Frontal cortex (tissue), 4 donors: ENCODE measurements at regions not wholly inside any gene's neighbourhood (a gene's known extent, or its start where the extent isn't known, plus 50 kb on each side); places are given as distances from the start of the nearest gene placed in this dataset. TPM values are rescaled to one million over a fixed set of nuclear protein-coding genes. Genes with fewer than 3 reads are reported as not detected.

Experiments used
- DNase-seq, 2 donors: peaks; one replicate each; pipeline ENCODE4 v3.0.0; 2012; ENCODE audit warnings: low spot score in 2 of 2
- FAIRE-seq: peaks from 2 replicates; lab custom pipeline; 2012; peaks lifted over from hg19 to GRCh38; lab: Jason Lieb, UNC
- small RNA-seq: library from RNA; depleted of rRNA; stranded (forward); fragments of <200 nt; gene quantifications from one replicate; pipeline ENCODE3, GENCODE V24; 2014
- donor health status: control.
- donor health status: control.
- donor health status: control.

DNA sequence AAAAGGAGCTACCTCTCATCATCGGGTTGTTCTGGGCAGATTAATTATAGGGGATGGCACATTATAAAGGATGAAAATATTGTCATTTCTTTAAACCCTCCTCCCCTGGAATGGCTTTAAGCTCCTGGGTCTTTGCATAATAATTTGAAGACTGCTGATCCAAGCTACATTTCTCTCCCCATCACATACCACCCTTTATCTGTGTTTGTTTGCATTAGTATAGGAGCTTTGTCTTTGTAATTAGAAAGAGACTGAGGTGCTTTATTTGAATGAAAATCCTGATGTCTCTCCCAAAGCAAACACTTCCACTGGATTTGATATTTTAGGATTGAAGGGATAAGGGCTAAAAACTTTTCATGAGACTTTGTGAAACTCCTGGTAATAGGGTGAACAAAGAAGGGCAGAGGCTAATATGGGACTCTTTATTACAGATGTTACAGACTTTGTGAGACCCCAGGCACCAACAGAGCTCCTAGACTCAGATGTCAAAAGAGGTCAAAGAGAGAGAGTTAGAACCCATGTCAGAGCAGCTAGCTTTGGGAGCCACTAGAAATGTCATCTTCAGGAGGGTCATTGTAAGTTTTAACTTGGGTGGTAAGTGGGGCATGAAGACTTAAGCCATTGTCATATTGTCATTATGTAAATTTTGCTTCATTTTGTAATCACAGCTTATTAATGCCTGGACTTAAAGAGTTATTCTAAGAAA lies 75.3 kb upstream of the RXFP2 start:
- DNase-seq (no peak), FAIRE-seq (no peak)

DNA sequence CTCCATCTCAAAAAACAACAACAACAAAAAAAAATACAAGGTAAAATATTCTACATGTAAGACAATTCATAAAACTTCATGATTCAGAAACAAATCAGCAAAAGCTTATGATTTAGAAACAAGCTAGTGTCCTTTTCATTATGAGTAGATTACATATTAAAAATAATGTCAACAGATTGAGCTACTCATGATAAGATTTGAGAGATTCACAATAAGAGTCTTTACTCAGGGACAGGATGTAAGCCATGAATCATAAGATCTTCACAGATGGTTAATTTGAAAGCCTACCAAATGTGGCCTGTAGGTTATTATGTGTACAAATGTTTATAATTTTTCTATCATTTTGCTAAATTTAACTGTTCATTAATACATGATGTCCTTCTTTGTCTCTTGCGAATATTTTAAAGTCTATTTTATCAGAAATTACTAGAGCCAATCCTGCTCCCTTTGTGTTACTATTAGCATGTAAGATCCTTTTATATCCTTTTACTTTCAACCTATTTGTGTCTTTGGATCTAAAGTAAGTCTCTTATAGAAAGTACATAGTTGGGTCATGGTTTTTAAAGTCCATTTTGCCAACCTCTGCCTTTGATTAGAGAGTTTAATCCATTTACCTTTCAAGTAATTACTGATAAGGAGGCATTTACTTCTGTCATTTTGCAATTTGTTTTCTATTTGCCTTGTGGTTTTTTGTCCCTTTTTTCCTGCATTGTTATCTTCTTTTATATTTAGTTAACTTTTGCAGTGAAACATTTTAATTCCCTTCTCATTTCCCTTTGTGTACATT lies 68.3 kb upstream of the RXFP2 start:
- DNase-seq = no peak
- FAIRE-seq = no peak

DNA sequence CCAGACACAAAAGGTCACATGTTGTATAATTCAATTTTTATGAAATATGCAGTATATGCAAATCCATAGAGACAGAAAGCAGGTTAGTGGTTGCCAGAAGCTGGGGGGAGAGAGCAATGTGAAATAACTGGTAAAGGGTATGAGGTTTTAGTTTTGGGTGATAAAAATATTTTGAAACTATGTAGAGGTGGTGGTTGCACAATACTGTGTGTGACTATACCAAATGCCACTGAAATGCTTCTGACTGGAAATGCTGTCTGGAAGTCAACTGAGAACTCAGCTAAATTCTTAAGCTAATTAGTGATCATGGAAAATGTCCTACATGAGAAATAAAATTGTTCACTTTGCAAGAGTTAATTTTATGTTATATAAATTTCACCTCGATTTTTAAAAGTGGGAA lies 65.3 kb upstream of the RXFP2 start:
- no peak for DNase-seq
- no peak for FAIRE-seq

DNA sequence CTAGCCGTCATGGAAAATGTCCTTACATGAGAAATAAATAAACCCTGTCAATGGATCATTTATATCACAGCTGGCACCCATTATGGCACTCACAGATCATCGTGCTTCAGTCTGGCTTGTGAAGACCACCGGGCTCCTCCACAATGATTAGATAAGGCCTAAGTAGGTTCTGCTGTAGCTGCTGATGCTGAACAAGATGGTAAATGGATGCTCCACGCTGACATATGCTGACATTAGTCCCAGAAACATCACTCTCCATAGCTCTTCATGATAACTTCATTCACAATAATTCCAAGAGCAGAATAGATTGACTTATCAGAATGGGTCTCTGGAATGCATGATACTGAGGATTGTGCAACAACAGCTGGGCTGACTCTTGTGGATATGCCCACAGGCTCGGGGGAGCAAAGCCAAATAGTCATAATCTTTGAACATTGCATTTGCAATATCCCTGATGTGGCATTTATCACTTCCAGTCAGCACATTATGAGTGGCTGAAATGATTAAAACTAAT lies 63.8 kb upstream of the RXFP2 start:
- FAIRE-seq (no peak), DNase-seq (no peak)

DNA sequence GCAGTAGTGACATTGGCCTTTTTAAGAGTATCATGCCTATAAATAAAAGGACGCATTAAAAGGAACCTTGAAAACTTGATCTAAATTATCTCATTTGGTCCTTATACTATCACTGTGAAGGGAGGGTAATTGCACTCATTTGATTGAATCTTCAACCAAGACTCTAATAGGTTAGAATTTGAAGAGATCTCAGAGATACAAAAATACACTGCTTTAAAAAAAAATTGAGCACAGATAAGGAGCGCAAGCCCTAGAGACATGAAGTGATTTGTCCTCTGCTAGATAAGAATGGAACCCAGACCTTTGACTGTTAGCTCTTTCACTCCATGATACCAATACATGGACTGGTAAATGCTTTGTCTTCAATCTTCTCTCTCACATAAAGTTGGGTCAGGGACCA lies 58.2 kb upstream of the RXFP2 start:
- FAIRE-seq = no peak

DNA sequence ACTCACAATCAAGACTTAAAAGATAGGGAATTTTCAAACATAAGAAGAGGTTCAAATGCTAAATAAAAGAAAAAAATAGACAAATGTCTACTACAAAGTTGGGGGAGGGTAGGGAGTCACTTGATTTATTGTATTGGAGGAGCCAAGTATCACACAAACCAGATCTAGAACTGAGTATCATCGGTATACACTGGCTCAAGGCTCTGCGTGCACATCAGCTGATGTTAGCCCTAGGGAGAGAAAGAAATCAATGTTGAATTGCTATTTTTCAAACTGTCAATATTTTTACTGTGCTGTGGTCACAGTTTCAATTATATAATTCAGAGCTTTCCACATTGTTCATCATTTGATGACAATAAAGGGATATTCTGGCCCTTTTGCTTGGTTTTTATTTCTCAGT lies 54.9 kb upstream of the RXFP2 start:
- FAIRE-seq (no peak), DNase-seq (no peak)

More for the DNA sequence above, 58.2 kb upstream of the RXFP2 start:
- no peak for DNase-seq

DNA sequence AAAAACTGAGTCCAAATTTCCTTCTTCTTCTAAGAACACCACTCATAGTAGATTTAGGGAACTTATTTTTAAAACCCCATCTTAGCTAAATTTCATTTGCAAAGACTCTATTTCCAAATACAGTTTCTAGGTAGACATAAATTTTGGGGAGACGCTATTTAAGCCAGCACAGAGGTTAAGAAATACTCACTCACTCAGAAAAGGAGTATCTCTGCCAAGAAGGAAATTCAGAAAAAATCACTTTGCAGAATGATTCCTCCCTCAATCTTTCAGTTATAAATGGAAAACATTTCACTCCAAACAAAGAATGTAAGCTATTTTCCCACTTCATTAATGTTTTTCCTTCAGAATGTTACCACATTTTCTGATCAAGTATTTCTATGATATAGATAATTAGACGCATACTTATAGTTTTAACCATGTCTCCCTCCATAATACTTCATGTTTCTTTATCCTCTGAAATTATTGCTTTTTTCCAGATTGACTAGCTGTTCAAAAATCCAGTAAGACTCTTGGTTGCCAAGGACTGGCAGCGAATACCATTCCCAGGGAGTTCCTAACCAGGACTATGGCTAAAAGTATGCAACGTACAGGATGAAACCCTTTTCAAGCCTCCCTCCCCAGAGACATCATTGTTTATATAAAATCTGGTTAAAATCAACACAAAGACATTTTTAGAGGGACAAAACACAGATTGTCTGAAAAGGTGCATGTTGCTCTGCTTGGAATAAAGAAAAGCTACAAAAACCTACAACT lies 52.5 kb upstream of the RXFP2 start:
- DNase-seq = no peak
- FAIRE-seq = no peak

Small RNA genes lying in the stretch of these regions (small RNA-seq; reads per million reads assigned to genes)
- not detected for gene AL161616.1
